ENCODE measurements at regions not wholly inside any gene's neighbourhood (a gene's known extent, or its start where the extent isn't known, plus 50 kb on each side); places are given as distances from the start of the nearest gene placed in this dataset.

GRCh38 chr18:1252534-1252933 lies 347.9 kb downstream of the ADCYAP1 start:
- no peak for DNase-seq (ENCODE audit: low read depth in 6 of 9, low spot score in 9 of 9)
- H3K4me1 ChIP-seq (ENCODE audit: control insufficient read depth in 2 of 2, insufficient read depth in 2 of 2, low read length in 2 of 2): no peaks in the 10 kb centered on the region
- H3K27me3 ChIP-seq (ENCODE audit: control insufficient read depth in 2 of 2, insufficient read depth in 1 of 2, low read length in 1 of 2): no peaks in the 10 kb centered on the region
- no peaks in the 10 kb centered on the region for H3K36me3 ChIP-seq (ENCODE audit: control insufficient read depth in 2 of 2, insufficient read depth in 2 of 2, low read length in 1 of 2)
- 98% methylated on average over 1 of the region's 1 CpG for WGBS
- no peak overlapping the region for H3K4me3 ChIP-seq (ENCODE audit: low read length in 2 of 2)
- no peak overlapping the region for H3K27ac ChIP-seq (ENCODE audit: low read depth in 1 of 2, low read length in 1 of 2)
- peaks cover 0 to 5% of the 10 kb centered on the region in 2 donors for H3K9me3 ChIP-seq (ENCODE audit: control insufficient read depth in 2 of 2, insufficient read depth in 1 of 2, low read length in 1 of 2)

- H3K4me3 ChIP-seq (ENCODE audit: low read length in 2 of 2): no peak overlapping the region
- no peaks in the 10 kb centered on the region for H3K27me3 ChIP-seq (ENCODE audit: control insufficient read depth in 2 of 2, insufficient read depth in 1 of 2, low read length in 1 of 2)
- H3K36me3 ChIP-seq (ENCODE audit: control insufficient read depth in 2 of 2, insufficient read depth in 2 of 2, low read length in 1 of 2): no peaks in the 10 kb centered on the region
- no peaks in the 10 kb centered on the region for H3K4me1 ChIP-seq (ENCODE audit: control insufficient read depth in 2 of 2, insufficient read depth in 2 of 2, low read length in 2 of 2)
- peaks cover 0 to 5% of the 10 kb centered on the region in 2 donors for H3K9me3 ChIP-seq (ENCODE audit: control insufficient read depth in 2 of 2, insufficient read depth in 1 of 2, low read length in 1 of 2)
- no peak overlapping the region for H3K27ac ChIP-seq (ENCODE audit: low read depth in 1 of 2, low read length in 1 of 2)
- DNase-seq (ENCODE audit: low read depth in 6 of 9, low spot score in 9 of 9): no peak
- 93% methylated on average over 1 of the region's 1 CpG for WGBS
These were observed 348.3 kb downstream of the ADCYAP1 start for GRCh38 chr18:1252936-1253335.

GRCh38 chr18:1253827-1254226 lies 349.2 kb downstream of the ADCYAP1 start:
- 86% methylated on average over 3 of the region's 3 CpGs for WGBS
- H3K9me3 ChIP-seq (ENCODE audit: control insufficient read depth in 2 of 2, insufficient read depth in 1 of 2, low read length in 1 of 2): peaks cover 0 to 5% of the 10 kb centered on the region in 2 donors
- H3K27ac ChIP-seq (ENCODE audit: low read depth in 1 of 2, low read length in 1 of 2): no peak overlapping the region
- H3K27me3 ChIP-seq (ENCODE audit: control insufficient read depth in 2 of 2, insufficient read depth in 1 of 2, low read length in 1 of 2): no peaks in the 10 kb centered on the region
- H3K36me3 ChIP-seq (ENCODE audit: control insufficient read depth in 2 of 2, insufficient read depth in 2 of 2, low read length in 1 of 2): no peaks in the 10 kb centered on the region
- DNase-seq (ENCODE audit: low read depth in 6 of 9, low spot score in 9 of 9): no peak
- no peaks in the 10 kb centered on the region for H3K4me1 ChIP-seq (ENCODE audit: control insufficient read depth in 2 of 2, insufficient read depth in 2 of 2, low read length in 2 of 2)
- no peak overlapping the region for H3K4me3 ChIP-seq (ENCODE audit: low read length in 2 of 2)

GRCh38 chr18:1261054-1261453 lies 356.4 kb downstream of the ADCYAP1 start:
- no peak for DNase-seq (ENCODE audit: low read depth in 6 of 9, low spot score in 9 of 9)
- WGBS: 98% methylated on average over 3 of the region's 3 CpGs
- no peak overlapping the region for H3K27ac ChIP-seq (ENCODE audit: low read depth in 1 of 2, low read length in 1 of 2)
- H3K4me1 ChIP-seq (ENCODE audit: control insufficient read depth in 2 of 2, insufficient read depth in 2 of 2, low read length in 2 of 2): no peaks in the 10 kb centered on the region
- H3K4me3 ChIP-seq (ENCODE audit: low read length in 2 of 2): no peak overlapping the region
- H3K27me3 ChIP-seq (ENCODE audit: control insufficient read depth in 2 of 2, insufficient read depth in 1 of 2, low read length in 1 of 2): no peaks in the 10 kb centered on the region
- H3K9me3 ChIP-seq (ENCODE audit: control insufficient read depth in 2 of 2, insufficient read depth in 1 of 2, low read length in 1 of 2): no peaks in the 10 kb centered on the region
- no peaks in the 10 kb centered on the region for H3K36me3 ChIP-seq (ENCODE audit: control insufficient read depth in 2 of 2, insufficient read depth in 2 of 2, low read length in 1 of 2)

- WGBS: 92% methylated on average over 2 of the region's 2 CpGs
These were observed 362.4 kb downstream of the ADCYAP1 start for GRCh38 chr18:1267021-1267420.

GRCh38 chr18:1270081-1270480 lies 365.4 kb downstream of the ADCYAP1 start:
- DNase-seq (ENCODE audit: low read depth in 6 of 9, low spot score in 9 of 9): no peak
- 88% methylated on average over 2 of the region's 2 CpGs for WGBS
- no peaks in the 10 kb centered on the region for H3K9me3 ChIP-seq (ENCODE audit: control insufficient read depth in 2 of 2, insufficient read depth in 1 of 2, low read length in 1 of 2)
- no peaks in the 10 kb centered on the region for H3K27me3 ChIP-seq (ENCODE audit: control insufficient read depth in 2 of 2, insufficient read depth in 1 of 2, low read length in 1 of 2)
- no peaks in the 10 kb centered on the region for H3K36me3 ChIP-seq (ENCODE audit: control insufficient read depth in 2 of 2, insufficient read depth in 2 of 2, low read length in 1 of 2)
- no peak overlapping the region for H3K27ac ChIP-seq (ENCODE audit: low read depth in 1 of 2, low read length in 1 of 2)
- no peak overlapping the region for H3K4me3 ChIP-seq (ENCODE audit: low read length in 2 of 2)
- H3K4me1 ChIP-seq (ENCODE audit: control insufficient read depth in 2 of 2, insufficient read depth in 2 of 2, low read length in 2 of 2): no peaks in the 10 kb centered on the region

More at GRCh38 chr18:1267021-1267420, 362.4 kb downstream of the ADCYAP1 start:
- Histone ChIP-seq H3K27me3 (ENCODE audit: control insufficient read depth in 2 of 2, insufficient read depth in 1 of 2, low read length in 1 of 2) (no peaks in the 10 kb centered on the region), H3K4me3 (ENCODE audit: low read length in 2 of 2) (no peak overlapping the region), H3K4me1 (ENCODE audit: control insufficient read depth in 2 of 2, insufficient read depth in 2 of 2, low read length in 2 of 2) (no peaks in the 10 kb centered on the region), H3K36me3 (ENCODE audit: control insufficient read depth in 2 of 2, insufficient read depth in 2 of 2, low read length in 1 of 2) (no peaks in the 10 kb centered on the region), H3K9me3 (ENCODE audit: control insufficient read depth in 2 of 2, insufficient read depth in 1 of 2, low read length in 1 of 2) (no peaks in the 10 kb centered on the region), H3K27ac (ENCODE audit: low read depth in 1 of 2, low read length in 1 of 2) (no peak overlapping the region)
- DNase-seq (ENCODE audit: low read depth in 6 of 9, low spot score in 9 of 9): no peak

- no peaks in the 10 kb centered on the region for H3K36me3 ChIP-seq (ENCODE audit: control insufficient read depth in 2 of 2, insufficient read depth in 2 of 2, low read length in 1 of 2)
- no peaks in the 10 kb centered on the region for H3K4me1 ChIP-seq (ENCODE audit: control insufficient read depth in 2 of 2, insufficient read depth in 2 of 2, low read length in 2 of 2)
- no peaks in the 10 kb centered on the region for H3K27me3 ChIP-seq (ENCODE audit: control insufficient read depth in 2 of 2, insufficient read depth in 1 of 2, low read length in 1 of 2)
- no peak overlapping the region for H3K4me3 ChIP-seq (ENCODE audit: low read length in 2 of 2)
- H3K27ac ChIP-seq (ENCODE audit: low read depth in 1 of 2, low read length in 1 of 2): no peak overlapping the region
- no peaks in the 10 kb centered on the region for H3K9me3 ChIP-seq (ENCODE audit: control insufficient read depth in 2 of 2, insufficient read depth in 1 of 2, low read length in 1 of 2)
- DNase-seq (ENCODE audit: low read depth in 6 of 9, low spot score in 9 of 9): no peak
- WGBS: 92% methylated on average over 2 of the region's 2 CpGs
These were observed 368.8 kb downstream of the ADCYAP1 start for GRCh38 chr18:1273469-1273868.

- Histone ChIP-seq H3K4me1 (ENCODE audit: control insufficient read depth in 2 of 2, insufficient read depth in 2 of 2, low read length in 2 of 2) (no peaks in the 10 kb centered on the region), H3K9me3 (ENCODE audit: control insufficient read depth in 2 of 2, insufficient read depth in 1 of 2, low read length in 1 of 2) (peaks cover 0 to 4% of the 10 kb centered on the region in 2 donors), H3K27me3 (ENCODE audit: control insufficient read depth in 2 of 2, insufficient read depth in 1 of 2, low read length in 1 of 2) (no peaks in the 10 kb centered on the region), H3K27ac (ENCODE audit: low read depth in 1 of 2, low read length in 1 of 2) (no peak overlapping the region), H3K36me3 (ENCODE audit: control insufficient read depth in 2 of 2, insufficient read depth in 2 of 2, low read length in 1 of 2) (no peaks in the 10 kb centered on the region), H3K4me3 (ENCODE audit: low read length in 2 of 2) (no peak overlapping the region)
- DNase-seq (ENCODE audit: low read depth in 6 of 9, low spot score in 9 of 9): no peak
These were observed 387.5 kb downstream of the ADCYAP1 start for GRCh38 chr18:1292167-1292566.

- Histone ChIP-seq H3K4me1 (ENCODE audit: control insufficient read depth in 2 of 2, insufficient read depth in 2 of 2, low read length in 2 of 2) (no peaks in the 10 kb centered on the region), H3K27me3 (ENCODE audit: control insufficient read depth in 2 of 2, insufficient read depth in 1 of 2, low read length in 1 of 2) (no peaks in the 10 kb centered on the region), H3K9me3 (ENCODE audit: control insufficient read depth in 2 of 2, insufficient read depth in 1 of 2, low read length in 1 of 2) (peaks cover 0 to 4% of the 10 kb centered on the region in 2 donors), H3K36me3 (ENCODE audit: control insufficient read depth in 2 of 2, insufficient read depth in 2 of 2, low read length in 1 of 2) (no peaks in the 10 kb centered on the region), H3K4me3 (ENCODE audit: low read length in 2 of 2) (no peak overlapping the region), H3K27ac (ENCODE audit: low read depth in 1 of 2, low read length in 1 of 2) (no peak overlapping the region)
- DNase-seq (ENCODE audit: low read depth in 6 of 9, low spot score in 9 of 9): no peak
- 81% methylated on average over 4 of the region's 4 CpGs for WGBS
These were observed 389.6 kb downstream of the ADCYAP1 start for GRCh38 chr18:1294229-1294628.

GRCh38 chr18:1296237-1296636 lies 391.6 kb downstream of the ADCYAP1 start:
- Histone ChIP-seq H3K27me3 (ENCODE audit: control insufficient read depth in 2 of 2, insufficient read depth in 1 of 2, low read length in 1 of 2) (no peaks in the 10 kb centered on the region), H3K9me3 (ENCODE audit: control insufficient read depth in 2 of 2, insufficient read depth in 1 of 2, low read length in 1 of 2) (peaks cover 0 to 4% of the 10 kb centered on the region in 2 donors), H3K27ac (ENCODE audit: low read depth in 1 of 2, low read length in 1 of 2) (no peak overlapping the region), H3K4me3 (ENCODE audit: low read length in 2 of 2) (no peak overlapping the region), H3K36me3 (ENCODE audit: control insufficient read depth in 2 of 2, insufficient read depth in 2 of 2, low read length in 1 of 2) (no peaks in the 10 kb centered on the region), H3K4me1 (ENCODE audit: control insufficient read depth in 2 of 2, insufficient read depth in 2 of 2, low read length in 2 of 2) (no peaks in the 10 kb centered on the region)
- no peak for DNase-seq (ENCODE audit: low read depth in 6 of 9, low spot score in 9 of 9)
- 91% methylated on average over 6 of the region's 6 CpGs for WGBS
